ENCODE measurements at regions not wholly inside any gene's neighbourhood (a gene's known extent, or its start where the extent isn't known, plus 50 kb on each side); places are given as distances from the start of the nearest gene placed in this dataset.
A peak's percentile ranks its signal among the peaks of the same experiment; 100 is the strongest.

- no peak overlapping the region for H4K91ac ChIP-seq (ENCODE audit: low read length)
- no peak overlapping the region for H2BK15ac ChIP-seq (ENCODE audit: low read depth, poor library complexity, severe bottlenecking)
- H2BK5ac ChIP-seq (ENCODE audit: low read depth, low read length, poor library complexity, severe bottlenecking), result no peak overlapping the region
- peak overlapping the region in 1 of 2 experiments; percentile 87 for H2BK12ac ChIP-seq (ENCODE audit: low read length in 2 of 2)
- no peaks in the 10 kb centered on the region for H3K79me1 ChIP-seq (replicated peaks; ENCODE audit: low read length, poor library complexity, severe bottlenecking)
- no peak overlapping the region for H3K9ac ChIP-seq (ENCODE audit: low read length)
- 93% methylated on average over 13 of the region's 13 CpGs for WGBS
- no peak overlapping the region for H2BK120ac ChIP-seq (ENCODE audit: low read depth, low read length)
- no peak overlapping the region for H3K4me3 ChIP-seq (ENCODE audit: insufficient read depth in 1 of 2, low read depth in 1 of 2, low read length in 2 of 2)
- no peaks in the 10 kb centered on the region for H3K9me3 ChIP-seq (ENCODE audit: control insufficient read depth, low read length)
- H3K36me3 ChIP-seq (ENCODE audit: control insufficient read depth in 1 of 2, insufficient read depth in 2 of 2, low read depth in 1 of 2, low read length in 2 of 2), result no peaks in the 10 kb centered on the region
- H3K4me1 ChIP-seq (ENCODE audit: control insufficient read depth, insufficient read depth, low read depth, low read length), result peaks cover 9% of the 10 kb centered on the region
- H3K23ac ChIP-seq (ENCODE audit: low read length in 2 of 2), result no peak overlapping the region
- no peak overlapping the region for H3K27ac ChIP-seq (ENCODE audit: low read length, poor library complexity, severe bottlenecking)
- H2AK5ac ChIP-seq (ENCODE audit: low read length, severe bottlenecking), result no peak overlapping the region
- no peak overlapping the region for H3K14ac ChIP-seq (ENCODE audit: low read length in 2 of 2)
- no peak overlapping the region for H2AFZ ChIP-seq (ENCODE audit: low read depth, low read length)
- peak overlapping the region in 1 of 2 experiments; percentile 20 for H3K4ac ChIP-seq (ENCODE audit: low read depth in 1 of 2, low read length in 2 of 2)
- peaks cover 0 to 5% of the 10 kb centered on the region in 2 experiments for H3K27me3 ChIP-seq (ENCODE audit: control insufficient read depth in 1 of 2, insufficient read depth in 1 of 2, low read length in 2 of 2)
- H3K18ac ChIP-seq (ENCODE audit: low read depth in 1 of 2, low read length in 2 of 2), result peak overlapping the region in 1 of 2 experiments; percentile 50
- no peak overlapping the region for H3K4me2 ChIP-seq (ENCODE audit: low read length, poor library complexity, severe bottlenecking)
- no peak overlapping the region for H4K8ac ChIP-seq (ENCODE audit: low read length)
- DNase-seq, result no peak
Observed at GRCh38 chr1:228990906-228991569, 255.8 kb downstream of the RHOU start.

GRCh38 chr1:228992044-228992443 is 256.8 kb downstream of the RHOU start:
- Histone ChIP-seq H4K91ac (ENCODE audit: low read length) (no peak overlapping the region), H3K23ac (ENCODE audit: low read length in 2 of 2) (no peak overlapping the region), H3K14ac (ENCODE audit: low read length in 2 of 2) (no peak overlapping the region), H2BK120ac (ENCODE audit: low read depth, low read length) (no peak overlapping the region), H3K4ac (ENCODE audit: low read depth in 1 of 2, low read length in 2 of 2) (no peak overlapping the region), H3K9me3 (ENCODE audit: control insufficient read depth, low read length) (no peaks in the 10 kb centered on the region), H3K18ac (ENCODE audit: low read depth in 1 of 2, low read length in 2 of 2) (no peak overlapping the region), H2AFZ (ENCODE audit: low read depth, low read length) (no peak overlapping the region), H2BK5ac (ENCODE audit: low read depth, low read length, poor library complexity, severe bottlenecking) (no peak overlapping the region), H3K4me2 (ENCODE audit: low read length, poor library complexity, severe bottlenecking) (no peak overlapping the region), H3K27me3 (ENCODE audit: control insufficient read depth in 1 of 2, insufficient read depth in 1 of 2, low read length in 2 of 2) (peaks cover 0 to 5% of the 10 kb centered on the region in 2 experiments), H2AK5ac (ENCODE audit: low read length, severe bottlenecking) (no peak overlapping the region), H2BK12ac (ENCODE audit: low read length in 2 of 2) (no peak overlapping the region), H4K8ac (ENCODE audit: low read length) (no peak overlapping the region), H3K4me1 (ENCODE audit: control insufficient read depth, insufficient read depth, low read depth, low read length) (peaks cover 9% of the 10 kb centered on the region), H3K79me1 (replicated peaks; ENCODE audit: low read length, poor library complexity, severe bottlenecking) (no peaks in the 10 kb centered on the region), H3K4me3 (ENCODE audit: insufficient read depth in 1 of 2, low read depth in 1 of 2, low read length in 2 of 2) (no peak overlapping the region), H3K36me3 (ENCODE audit: control insufficient read depth in 1 of 2, insufficient read depth in 2 of 2, low read depth in 1 of 2, low read length in 2 of 2) (no peaks in the 10 kb centered on the region), H3K27ac (ENCODE audit: low read length, poor library complexity, severe bottlenecking) (no peak overlapping the region), H2BK15ac (ENCODE audit: low read depth, poor library complexity, severe bottlenecking) (no peak overlapping the region), H3K9ac (ENCODE audit: low read length) (no peak overlapping the region)
- DNase-seq, result no peak
- 90% methylated on average over 2 of the region's 2 CpGs for WGBS

GRCh38 chr1:228992907-228993535 is 257.7 kb downstream of the RHOU start:
- 88% methylated on average over 8 of the region's 8 CpGs for WGBS
- H4K8ac ChIP-seq (ENCODE audit: low read length), result no peak overlapping the region
- H3K27me3 ChIP-seq (ENCODE audit: control insufficient read depth in 1 of 2, insufficient read depth in 1 of 2, low read length in 2 of 2), result peaks cover 0 to 5% of the 10 kb centered on the region in 2 experiments
- H2BK5ac ChIP-seq (ENCODE audit: low read depth, low read length, poor library complexity, severe bottlenecking), result no peak overlapping the region
- no peak overlapping the region for H4K91ac ChIP-seq (ENCODE audit: low read length)
- no peak overlapping the region for H3K18ac ChIP-seq (ENCODE audit: low read depth in 1 of 2, low read length in 2 of 2)
- H3K23ac ChIP-seq (ENCODE audit: low read length in 2 of 2), result no peak overlapping the region
- peaks cover 9% of the 10 kb centered on the region for H3K4me1 ChIP-seq (ENCODE audit: control insufficient read depth, insufficient read depth, low read depth, low read length)
- no peak overlapping the region for H3K14ac ChIP-seq (ENCODE audit: low read length in 2 of 2)
- no peak overlapping the region for H3K4ac ChIP-seq (ENCODE audit: low read depth in 1 of 2, low read length in 2 of 2)
- H2BK12ac ChIP-seq (ENCODE audit: low read length in 2 of 2), result no peak overlapping the region
- no peaks in the 10 kb centered on the region for H3K36me3 ChIP-seq (ENCODE audit: control insufficient read depth in 1 of 2, insufficient read depth in 2 of 2, low read depth in 1 of 2, low read length in 2 of 2)
- no peak overlapping the region for H2AK5ac ChIP-seq (ENCODE audit: low read length, severe bottlenecking)
- H3K4me2 ChIP-seq (ENCODE audit: low read length, poor library complexity, severe bottlenecking), result no peak overlapping the region
- H3K27ac ChIP-seq (ENCODE audit: low read length, poor library complexity, severe bottlenecking), result no peak overlapping the region
- H2BK15ac ChIP-seq (ENCODE audit: low read depth, poor library complexity, severe bottlenecking), result no peak overlapping the region
- no peak overlapping the region for H2AFZ ChIP-seq (ENCODE audit: low read depth, low read length)
- H3K4me3 ChIP-seq (ENCODE audit: insufficient read depth in 1 of 2, low read depth in 1 of 2, low read length in 2 of 2), result no peak overlapping the region
- DNase-seq, result no peak
- no peaks in the 10 kb centered on the region for H3K79me1 ChIP-seq (replicated peaks; ENCODE audit: low read length, poor library complexity, severe bottlenecking)
- H2BK120ac ChIP-seq (ENCODE audit: low read depth, low read length), result no peak overlapping the region
- H3K9me3 ChIP-seq (ENCODE audit: control insufficient read depth, low read length), result no peaks in the 10 kb centered on the region
- no peak overlapping the region for H3K9ac ChIP-seq (ENCODE audit: low read length)

GRCh38 chr1:228994676-228995594 is 259.7 kb downstream of the RHOU start:
- Histone ChIP-seq H2BK12ac (ENCODE audit: low read length in 2 of 2) (no peak overlapping the region), H2BK15ac (ENCODE audit: low read depth, poor library complexity, severe bottlenecking) (no peak overlapping the region), H4K91ac (ENCODE audit: low read length) (no peak overlapping the region), H3K18ac (ENCODE audit: low read depth in 1 of 2, low read length in 2 of 2) (no peak overlapping the region), H3K4me1 (ENCODE audit: control insufficient read depth, insufficient read depth, low read depth, low read length) (peaks cover 5% of the 10 kb centered on the region), H4K8ac (ENCODE audit: low read length) (no peak overlapping the region), H3K9me3 (ENCODE audit: control insufficient read depth, low read length) (no peaks in the 10 kb centered on the region), H3K14ac (ENCODE audit: low read length in 2 of 2) (no peak overlapping the region), H2BK120ac (ENCODE audit: low read depth, low read length) (no peak overlapping the region), H2AK5ac (ENCODE audit: low read length, severe bottlenecking) (no peak overlapping the region), H3K4me3 (ENCODE audit: insufficient read depth in 1 of 2, low read depth in 1 of 2, low read length in 2 of 2) (no peak overlapping the region), H3K9ac (ENCODE audit: low read length) (peak overlapping the region; percentile 6), H3K23ac (ENCODE audit: low read length in 2 of 2) (no peak overlapping the region), H2BK5ac (ENCODE audit: low read depth, low read length, poor library complexity, severe bottlenecking) (no peak overlapping the region), H3K36me3 (ENCODE audit: control insufficient read depth in 1 of 2, insufficient read depth in 2 of 2, low read depth in 1 of 2, low read length in 2 of 2) (no peaks in the 10 kb centered on the region), H3K27me3 (ENCODE audit: control insufficient read depth in 1 of 2, insufficient read depth in 1 of 2, low read length in 2 of 2) (peaks cover 0 to 5% of the 10 kb centered on the region in 2 experiments), H2AFZ (ENCODE audit: low read depth, low read length) (no peak overlapping the region), H3K4ac (ENCODE audit: low read depth in 1 of 2, low read length in 2 of 2) (no peak overlapping the region), H3K4me2 (ENCODE audit: low read length, poor library complexity, severe bottlenecking) (no peak overlapping the region), H3K79me1 (replicated peaks; ENCODE audit: low read length, poor library complexity, severe bottlenecking) (no peaks in the 10 kb centered on the region), H3K27ac (ENCODE audit: low read length, poor library complexity, severe bottlenecking) (no peak overlapping the region)
- DNase-seq, result no peak
- no CpG with 5 or more reads among the region's 2 CpGs for WGBS
